Lower leg skin (tissue), 3 donors: ENCODE measurements at regions not wholly inside any gene's neighbourhood (a gene's known extent, or its start where the extent isn't known, plus 50 kb on each side); places are given as distances from the start of the nearest gene placed in this dataset.

Source experiments
- POLR2A ChIP-seq, 2 donors: fragments of 450-650 bp; IDR thresholded peaks; one replicate each; pipeline ENCODE4 v1.6.1; 2016 to 2017; ENCODE audit warnings: antibody characterized with exemption in 2 of 2, mild to moderate bottlenecking in 1 of 2, moderate library complexity in 1 of 2
- TF ChIP-seq, protein P1 (sequence below), 3 donors: fragments of 450-650 bp; IDR thresholded peaks; one replicate each; pipeline ENCODE4 v1.5.1; 2016; ENCODE audit warnings: antibody characterized with exemption in 3 of 3, mild to moderate bottlenecking in 3 of 3, moderate library complexity in 2 of 3

DNA sequence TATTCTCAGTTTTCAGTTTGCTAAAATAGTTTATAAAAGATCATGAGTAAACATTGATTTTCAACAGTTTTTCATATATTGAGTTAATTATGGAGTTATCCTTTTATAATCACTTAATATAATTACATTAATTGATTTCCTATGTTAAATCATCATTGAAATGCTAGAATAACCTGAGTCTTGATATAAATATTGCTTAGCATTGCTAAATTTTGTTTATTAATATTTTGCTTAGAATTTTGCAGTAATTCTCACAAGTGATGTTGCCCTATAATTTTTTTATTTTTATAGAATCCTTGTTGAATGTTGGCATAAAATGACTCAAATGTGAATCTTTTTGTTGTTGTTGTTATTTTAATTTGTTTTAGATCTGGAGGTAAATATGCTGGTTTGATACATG lies 654.2 kb downstream of the OTOL1 start:
- TF ChIP-seq, protein P1, sequence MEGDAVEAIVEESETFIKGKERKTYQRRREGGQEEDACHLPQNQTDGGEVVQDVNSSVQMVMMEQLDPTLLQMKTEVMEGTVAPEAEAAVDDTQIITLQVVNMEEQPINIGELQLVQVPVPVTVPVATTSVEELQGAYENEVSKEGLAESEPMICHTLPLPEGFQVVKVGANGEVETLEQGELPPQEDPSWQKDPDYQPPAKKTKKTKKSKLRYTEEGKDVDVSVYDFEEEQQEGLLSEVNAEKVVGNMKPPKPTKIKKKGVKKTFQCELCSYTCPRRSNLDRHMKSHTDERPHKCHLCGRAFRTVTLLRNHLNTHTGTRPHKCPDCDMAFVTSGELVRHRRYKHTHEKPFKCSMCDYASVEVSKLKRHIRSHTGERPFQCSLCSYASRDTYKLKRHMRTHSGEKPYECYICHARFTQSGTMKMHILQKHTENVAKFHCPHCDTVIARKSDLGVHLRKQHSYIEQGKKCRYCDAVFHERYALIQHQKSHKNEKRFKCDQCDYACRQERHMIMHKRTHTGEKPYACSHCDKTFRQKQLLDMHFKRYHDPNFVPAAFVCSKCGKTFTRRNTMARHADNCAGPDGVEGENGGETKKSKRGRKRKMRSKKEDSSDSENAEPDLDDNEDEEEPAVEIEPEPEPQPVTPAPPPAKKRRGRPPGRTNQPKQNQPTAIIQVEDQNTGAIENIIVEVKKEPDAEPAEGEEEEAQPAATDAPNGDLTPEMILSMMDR (IDR thresholded peaks at IDR 0.05) = no peak
- TF ChIP-seq POLR2A (IDR thresholded peaks at IDR 0.05) = no peak
